Loucy (cell line): ENCODE measurements at regions not wholly inside any gene's neighbourhood (a gene's known extent, or its start where the extent isn't known, plus 50 kb on each side); places are given as distances from the start of the nearest gene placed in this dataset.

Experiments
- EZH2phosphoT487 ChIP-seq: fragments of 200-600 bp; IDR thresholded peaks from 2 replicates; pipeline ENCODE4 v1.6.1; 2018; ENCODE audit warnings: antibody characterized with exemption, mild to moderate bottlenecking, moderate library complexity, borderline replicate concordance
- TF ChIP-seq, protein P1 (sequence below): fragments of 200-600 bp; sonication (generic); conservative IDR thresholded peaks from 2 replicates; pipeline ENCODE4 v1.5.1; 2014; ENCODE audit warnings: mild to moderate bottlenecking, antibody characterized with exemption, low read length

DNA sequence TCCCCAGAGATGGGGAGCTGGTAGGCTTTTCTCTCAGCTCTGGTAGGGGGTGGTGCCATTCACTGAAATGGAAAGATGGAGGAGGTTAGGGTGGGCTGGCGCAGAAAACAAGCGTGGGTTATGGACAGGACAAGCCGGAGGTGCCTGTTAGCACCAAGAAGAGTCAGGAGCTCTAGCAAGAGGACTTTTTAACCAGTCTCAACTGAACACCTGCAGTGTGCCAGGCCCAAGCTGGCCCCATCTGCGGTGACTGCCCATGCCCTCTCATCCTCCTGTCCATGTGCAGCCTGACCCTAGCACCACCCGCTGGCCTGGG is 254.4 kb downstream of the RHOU start:
- TF ChIP-seq, protein P1, sequence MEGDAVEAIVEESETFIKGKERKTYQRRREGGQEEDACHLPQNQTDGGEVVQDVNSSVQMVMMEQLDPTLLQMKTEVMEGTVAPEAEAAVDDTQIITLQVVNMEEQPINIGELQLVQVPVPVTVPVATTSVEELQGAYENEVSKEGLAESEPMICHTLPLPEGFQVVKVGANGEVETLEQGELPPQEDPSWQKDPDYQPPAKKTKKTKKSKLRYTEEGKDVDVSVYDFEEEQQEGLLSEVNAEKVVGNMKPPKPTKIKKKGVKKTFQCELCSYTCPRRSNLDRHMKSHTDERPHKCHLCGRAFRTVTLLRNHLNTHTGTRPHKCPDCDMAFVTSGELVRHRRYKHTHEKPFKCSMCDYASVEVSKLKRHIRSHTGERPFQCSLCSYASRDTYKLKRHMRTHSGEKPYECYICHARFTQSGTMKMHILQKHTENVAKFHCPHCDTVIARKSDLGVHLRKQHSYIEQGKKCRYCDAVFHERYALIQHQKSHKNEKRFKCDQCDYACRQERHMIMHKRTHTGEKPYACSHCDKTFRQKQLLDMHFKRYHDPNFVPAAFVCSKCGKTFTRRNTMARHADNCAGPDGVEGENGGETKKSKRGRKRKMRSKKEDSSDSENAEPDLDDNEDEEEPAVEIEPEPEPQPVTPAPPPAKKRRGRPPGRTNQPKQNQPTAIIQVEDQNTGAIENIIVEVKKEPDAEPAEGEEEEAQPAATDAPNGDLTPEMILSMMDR = no peak
- TF ChIP-seq EZH2phosphoT487 = no peak
